Glutamatergic neuron (in vitro differentiated cells): ENCODE measurements at regions not wholly inside any gene's neighbourhood (a gene's known extent, or its start where the extent isn't known, plus 50 kb on each side); places are given as distances from the start of the nearest gene placed in this dataset.

Experiments
- DNase-seq: peaks from one replicate; pipeline ENCODE4 v3.0.0; 2022
- H3K27ac Mint-ChIP-seq: one replicate; pipeline ENCODE4 v1.8.0; 2020; ENCODE audit warnings: mild to moderate bottlenecking, mixed read lengths, inconsistent platforms; ENCODE audit not compliant: unreplicated experiment
- H3K27me3 Mint-ChIP-seq: one replicate; pipeline ENCODE4 v1.8.0; 2020; ENCODE audit warnings: mild to moderate bottlenecking, moderate library complexity, mixed read lengths, inconsistent platforms; ENCODE audit not compliant: unreplicated experiment
- H3K36me3 Mint-ChIP-seq: one replicate; pipeline ENCODE4 v1.8.0; 2020; ENCODE audit warnings: mild to moderate bottlenecking, mixed read lengths, inconsistent platforms; ENCODE audit not compliant: unreplicated experiment
- H3K4me1 Mint-ChIP-seq: one replicate; pipeline ENCODE4 v1.8.0; 2020; ENCODE audit warnings: mild to moderate bottlenecking, low read depth, mixed read lengths, inconsistent platforms; ENCODE audit not compliant: unreplicated experiment
- H3K4me3 Mint-ChIP-seq: one replicate; pipeline ENCODE4 v1.8.0; 2020; ENCODE audit warnings: mild to moderate bottlenecking, mixed read lengths, inconsistent platforms; ENCODE audit not compliant: unreplicated experiment
- H3K9me3 Mint-ChIP-seq: one replicate; pipeline ENCODE4 v1.8.0; 2020; ENCODE audit warnings: mild to moderate bottlenecking, moderate library complexity, mixed read lengths, inconsistent platforms; ENCODE audit not compliant: unreplicated experiment
- CTCF ChIP-seq: fragments of 200-600 bp; sonication (generic); IDR thresholded peaks from one replicate; pipeline ENCODE4 v1.5.0; 2021; ENCODE audit not compliant: partially characterized antibody, unreplicated experiment

- TF ChIP-seq CTCF, result no peak
- no peaks in the 10 kb centered on the region for H3K27me3 Mint-ChIP-seq
- H3K9me3 Mint-ChIP-seq, result no peaks in the 10 kb centered on the region
- no peaks in the 10 kb centered on the region for H3K36me3 Mint-ChIP-seq
- DNase-seq, result no peak
- H3K4me1 Mint-ChIP-seq, result no peaks in the 10 kb centered on the region
- H3K4me3 Mint-ChIP-seq, result no peak overlapping the region
- no peak overlapping the region for H3K27ac Mint-ChIP-seq
Measured at GRCh38 chr13:75090872-75091615, 390.9 kb downstream of the TBC1D4 start.

GRCh38 chr13:75088915-75089314 is 393.1 kb downstream of the TBC1D4 start:
- no peaks in the 10 kb centered on the region for H3K4me1 Mint-ChIP-seq

GRCh38 chr13:75079226-75079625 is 402.7 kb downstream of the TBC1D4 start:
- Mint-ChIP-seq H3K27ac (no peak overlapping the region), H3K36me3 (peaks cover 4% of the 10 kb centered on the region), H3K4me3 (no peak overlapping the region), H3K9me3 (no peaks in the 10 kb centered on the region), H3K4me1 (peaks cover 9% of the 10 kb centered on the region), H3K27me3 (no peaks in the 10 kb centered on the region)
- TF ChIP-seq CTCF, result no peak
- no peak for DNase-seq

More at GRCh38 chr13:75088915-75089314, 393.1 kb downstream of the TBC1D4 start:
- Mint-ChIP-seq H3K9me3 (no peaks in the 10 kb centered on the region), H3K36me3 (no peaks in the 10 kb centered on the region), H3K27ac (no peak overlapping the region), H3K27me3 (no peaks in the 10 kb centered on the region), H3K4me3 (no peak overlapping the region)
- TF ChIP-seq CTCF, result no peak
- no peak for DNase-seq

GRCh38 chr13:75076476-75076875 is 405.5 kb downstream of the TBC1D4 start:
- Mint-ChIP-seq H3K4me3 (no peak overlapping the region), H3K36me3 (peaks cover 4% of the 10 kb centered on the region), H3K27ac (no peak overlapping the region), H3K27me3 (no peaks in the 10 kb centered on the region), H3K9me3 (no peaks in the 10 kb centered on the region), H3K4me1 (peaks cover 7% of the 10 kb centered on the region)
- no peak for DNase-seq
- no peak for TF ChIP-seq CTCF

- H3K4me3 Mint-ChIP-seq, result no peak overlapping the region
- no peaks in the 10 kb centered on the region for H3K9me3 Mint-ChIP-seq
- H3K27ac Mint-ChIP-seq, result no peak overlapping the region
- DNase-seq, result no peak
- no peaks in the 10 kb centered on the region for H3K36me3 Mint-ChIP-seq
- H3K27me3 Mint-ChIP-seq, result no peaks in the 10 kb centered on the region
- peaks cover 13% of the 10 kb centered on the region for H3K4me1 Mint-ChIP-seq
- TF ChIP-seq CTCF, result no peak
Measured at GRCh38 chr13:75073786-75074185, 408.2 kb downstream of the TBC1D4 start.
